GM21576 (cell line): ENCODE measurements at regions not wholly inside any gene's neighbourhood (a gene's known extent, or its start where the extent isn't known, plus 50 kb on each side); places are given as distances from the start of the nearest gene placed in this dataset.
"Not testable (repeated sequence)": the region's sequence is repeated elsewhere in the genome, so short reads cannot be mapped to it uniquely, and the experiment has no call there.

Experiments
- ATAC-seq: cut with Tn5 transposase; IDR thresholded peaks from one replicate; pipeline ENCODE4 v1.9.1; 2021; ENCODE audit warnings: mild to moderate bottlenecking, moderate library complexity; ENCODE audit not compliant: unreplicated experiment

DNA sequence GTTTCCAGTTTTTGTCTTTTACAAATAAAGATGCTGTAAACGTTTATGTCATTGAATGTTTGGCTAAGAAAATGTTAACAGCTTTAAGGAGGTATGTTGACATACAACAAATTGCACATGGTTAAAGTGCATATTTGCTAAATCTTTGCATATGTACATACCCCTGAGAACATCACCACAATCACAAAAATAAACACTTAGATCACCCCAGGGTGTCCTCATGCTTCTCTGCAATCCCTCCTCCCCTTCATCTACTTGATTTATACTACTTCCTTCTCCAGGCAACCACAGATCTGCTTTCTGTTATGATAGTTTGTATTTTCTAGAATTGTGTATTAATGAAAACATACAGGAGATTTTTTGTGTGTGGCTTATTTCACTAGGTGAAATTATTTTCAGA, 209.5 kb downstream of the GLRX3 start:
- no peak for ATAC-seq

DNA sequence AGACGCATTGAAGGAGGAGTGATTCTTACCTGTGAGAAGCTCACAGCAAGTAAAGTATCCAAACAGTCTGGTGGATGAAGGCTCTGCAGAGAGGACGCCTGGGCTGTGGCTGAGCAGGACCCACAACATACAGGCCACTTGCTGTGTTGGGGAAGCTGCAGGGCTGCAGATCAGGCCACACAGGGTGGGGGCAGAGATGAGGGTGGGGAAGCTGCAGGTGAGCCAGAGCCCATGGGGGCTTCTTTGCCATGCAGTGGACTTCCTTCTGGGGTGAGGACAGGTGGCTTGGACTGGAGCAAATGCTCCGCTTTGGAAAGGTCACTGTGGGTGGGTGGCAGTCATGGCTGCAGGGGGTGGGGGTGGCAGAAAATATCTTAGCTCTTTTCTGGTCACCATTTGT, 214.8 kb downstream of the GLRX3 start:
- no peak for ATAC-seq

DNA sequence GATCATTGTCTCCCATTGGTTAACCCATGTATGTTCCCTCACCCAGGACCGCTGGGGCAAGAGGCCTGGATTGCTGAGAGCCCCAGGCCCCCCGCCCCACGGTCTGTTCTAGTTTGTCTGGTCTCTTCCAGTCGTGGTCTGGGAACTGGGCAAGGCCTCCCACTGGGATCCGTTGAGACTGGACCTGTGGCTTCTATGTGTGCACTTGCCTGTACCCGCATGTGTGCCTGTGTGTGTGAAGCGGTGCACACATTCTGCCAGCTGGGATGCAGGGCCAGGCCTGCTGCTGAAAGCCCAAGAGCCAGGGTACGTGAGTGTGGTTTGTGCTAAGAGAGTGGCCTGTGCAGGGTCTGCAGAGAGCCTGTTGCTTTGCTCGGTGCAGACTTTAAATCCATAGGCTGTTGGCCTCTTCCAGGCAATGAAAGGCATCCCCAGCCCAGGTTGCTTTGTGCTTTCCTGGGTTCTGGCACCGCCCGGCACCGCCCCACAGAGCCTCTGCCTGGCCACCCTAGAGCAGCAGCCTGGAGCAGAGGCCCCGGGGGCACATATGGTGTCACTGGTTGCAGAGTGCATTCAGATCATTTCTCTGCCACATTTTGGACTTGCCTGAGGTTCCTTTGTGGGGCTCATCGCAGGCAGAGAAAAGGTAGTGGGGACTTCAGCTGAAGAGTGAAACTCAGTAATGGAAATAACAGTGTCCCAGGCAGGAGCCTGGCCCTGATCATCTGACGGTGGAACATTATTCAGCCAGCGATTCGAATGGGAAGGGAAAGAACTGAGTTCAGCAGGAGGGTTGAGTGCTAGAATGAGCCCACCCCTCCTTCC, 215.5 kb downstream of the GLRX3 start:
- no peak for ATAC-seq

DNA sequence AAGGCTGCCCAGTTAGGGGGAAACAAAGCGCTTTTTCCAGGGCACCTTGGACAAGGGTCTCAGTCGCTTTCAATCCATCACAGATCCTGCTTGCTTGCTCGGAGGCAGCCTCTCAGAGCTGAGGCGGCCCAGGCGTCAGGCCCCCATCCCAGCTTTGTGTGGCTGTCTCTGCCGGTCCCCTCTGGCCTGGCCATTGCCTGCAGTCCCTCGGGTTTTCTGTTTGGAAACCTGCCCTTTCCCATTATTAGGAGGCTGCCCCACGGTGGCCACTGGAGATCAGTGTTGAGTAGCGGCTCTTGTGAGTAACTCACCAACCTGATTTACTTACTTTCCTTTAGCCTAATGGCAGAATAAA, 216.1 kb downstream of the GLRX3 start:
- no peak for ATAC-seq

DNA sequence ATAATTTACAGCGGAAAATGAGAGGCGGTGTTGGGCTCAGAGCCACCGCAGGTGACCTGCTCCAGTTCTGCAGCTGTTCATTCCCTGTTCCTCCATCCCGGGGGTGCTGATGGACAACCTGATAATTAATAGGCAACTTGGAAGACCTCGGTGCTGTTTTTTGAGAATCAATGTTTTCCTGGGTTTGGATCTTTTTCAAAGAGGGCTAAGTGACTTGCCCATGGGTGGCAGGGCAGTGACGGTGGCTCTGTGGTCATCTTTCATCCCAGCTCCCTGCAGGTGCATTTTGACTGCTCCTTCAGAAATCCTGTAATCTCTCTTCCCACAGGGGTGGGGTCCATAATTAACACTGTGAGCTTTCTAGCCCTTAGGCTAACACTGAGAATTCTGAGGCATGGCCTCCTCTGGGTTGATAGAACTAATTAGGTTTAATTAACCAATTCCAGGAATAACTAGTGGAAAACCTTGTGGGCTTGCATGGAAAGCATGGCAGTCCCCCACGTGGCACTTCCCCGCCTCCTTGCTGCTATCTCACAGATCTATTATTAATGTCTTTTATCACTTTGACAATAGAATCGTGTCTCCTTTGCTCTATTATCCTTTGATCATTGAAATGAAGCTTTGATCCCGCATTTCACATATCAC, 217.9 kb downstream of the GLRX3 start:
- no peak for ATAC-seq

DNA sequence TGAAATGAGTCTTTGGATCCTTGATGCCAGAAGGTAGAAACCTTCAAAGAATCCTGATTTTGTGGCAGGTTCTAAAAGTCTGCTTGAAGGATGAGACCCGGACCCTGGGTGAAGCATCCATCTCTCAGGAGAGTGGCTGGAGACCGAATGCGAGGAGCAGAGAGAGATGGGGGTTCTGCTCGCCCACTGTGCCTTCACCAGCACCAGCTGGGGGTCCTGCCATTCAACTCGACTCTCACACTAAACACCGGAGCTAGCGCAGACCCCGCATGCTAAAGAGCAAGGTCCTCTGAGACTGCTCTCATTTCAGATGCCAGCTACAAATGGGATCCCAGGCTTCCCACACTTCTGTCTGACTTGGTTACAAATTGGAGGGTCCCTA, 218.4 kb downstream of the GLRX3 start:
- no peak for ATAC-seq

DNA sequence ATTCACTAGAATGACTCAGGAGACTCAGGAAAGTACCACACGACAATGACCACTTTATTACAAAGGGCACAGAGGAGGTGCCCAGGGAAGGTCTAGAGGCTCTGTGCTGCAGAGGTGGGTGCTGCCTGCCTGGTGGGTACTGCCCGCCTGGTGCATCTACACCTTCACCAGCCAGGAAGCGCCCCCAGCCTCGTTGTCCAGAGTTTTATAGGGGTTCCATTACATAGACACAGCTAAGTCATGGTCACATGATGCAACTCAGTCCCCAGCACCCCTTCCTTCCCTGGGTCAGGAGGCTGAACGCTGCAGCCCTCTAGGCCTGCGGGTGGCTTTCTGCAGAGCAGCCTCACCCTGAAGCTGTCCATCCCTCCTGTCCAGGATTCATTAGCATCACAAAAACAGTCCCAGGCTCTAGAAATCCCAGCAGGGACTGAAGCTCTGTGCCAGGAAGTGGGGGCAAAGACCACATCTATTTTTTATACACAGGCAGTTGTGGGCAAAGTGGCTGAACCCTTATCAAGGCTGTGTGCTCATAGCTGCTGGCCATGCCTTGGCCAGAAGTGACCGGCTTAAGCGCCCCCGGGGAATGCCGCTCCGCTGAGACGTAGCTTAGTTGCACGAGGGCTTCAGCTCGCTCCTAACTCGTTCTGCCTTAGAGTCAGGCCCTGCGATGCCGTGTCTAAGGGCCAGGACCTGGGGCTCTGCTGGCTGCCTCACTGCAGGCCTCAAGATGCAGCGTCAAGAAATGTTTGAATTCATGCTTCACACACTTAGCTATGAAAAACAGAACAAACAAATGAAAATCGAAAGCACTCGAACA, 219.0 kb downstream of the GLRX3 start:
- no peak for ATAC-seq

DNA sequence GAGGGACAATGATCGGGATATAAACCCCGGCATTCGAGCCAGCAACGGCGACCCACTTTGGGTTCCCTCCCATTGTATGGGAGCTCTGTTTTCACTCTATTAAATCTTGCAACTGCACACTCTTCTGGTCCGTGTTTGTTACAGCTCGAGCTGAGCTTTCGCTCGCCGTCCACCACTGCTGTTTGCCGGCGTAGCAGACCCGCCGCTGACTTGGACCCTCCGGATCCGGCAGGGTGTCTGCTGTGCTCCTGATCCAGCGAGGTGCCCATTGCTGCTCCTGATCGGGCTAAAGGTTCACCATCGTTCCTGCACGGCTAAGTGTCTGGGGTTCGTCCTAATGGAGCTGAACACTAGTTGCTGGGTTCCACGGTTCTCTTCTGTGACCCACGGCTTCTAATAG, 220.2 kb downstream of the GLRX3 start:
- not testable (repeated sequence) for ATAC-seq

DNA sequence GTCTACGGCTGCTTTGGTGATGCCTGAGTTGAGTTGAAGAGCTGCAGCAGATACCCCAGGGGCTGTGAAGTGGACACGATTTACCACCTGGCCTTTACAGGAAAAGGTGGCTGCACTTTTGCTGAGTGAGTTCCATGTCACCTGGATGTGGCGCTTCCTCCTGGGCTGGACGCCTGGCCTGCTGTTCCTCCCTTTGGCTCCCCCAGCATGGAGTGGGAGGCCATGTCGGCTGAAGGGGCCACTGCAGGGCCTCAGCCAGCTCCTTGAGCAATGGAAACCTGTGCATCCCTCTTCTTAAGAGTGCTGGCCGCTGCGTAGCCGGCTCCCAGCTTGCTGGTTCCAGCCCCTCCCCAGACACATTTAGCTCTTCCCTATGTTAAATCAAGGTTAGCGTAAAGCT, 221.0 kb downstream of the GLRX3 start:
- ATAC-seq, result no peak

DNA sequence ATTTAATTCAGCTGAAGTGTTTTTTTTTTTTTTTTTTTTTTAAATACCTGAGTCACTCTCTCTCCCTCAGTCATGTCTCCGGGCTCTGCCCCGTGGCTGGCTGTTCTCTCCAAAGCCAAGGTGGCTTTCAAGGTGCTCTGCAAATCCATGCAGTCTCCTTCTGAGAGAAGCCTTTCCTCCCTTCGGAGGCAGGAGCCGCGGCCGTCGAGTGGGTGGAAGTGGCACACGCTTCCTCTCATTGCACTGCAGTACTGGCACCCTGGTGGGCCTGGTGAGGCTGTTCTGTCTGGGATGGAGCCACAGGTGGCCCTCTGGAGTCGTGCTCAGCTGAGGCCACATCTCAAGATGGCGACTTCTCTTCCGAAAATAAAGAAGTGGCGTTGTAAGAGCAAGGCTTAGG, 221.8 kb downstream of the GLRX3 start:
- ATAC-seq, result no peak

DNA sequence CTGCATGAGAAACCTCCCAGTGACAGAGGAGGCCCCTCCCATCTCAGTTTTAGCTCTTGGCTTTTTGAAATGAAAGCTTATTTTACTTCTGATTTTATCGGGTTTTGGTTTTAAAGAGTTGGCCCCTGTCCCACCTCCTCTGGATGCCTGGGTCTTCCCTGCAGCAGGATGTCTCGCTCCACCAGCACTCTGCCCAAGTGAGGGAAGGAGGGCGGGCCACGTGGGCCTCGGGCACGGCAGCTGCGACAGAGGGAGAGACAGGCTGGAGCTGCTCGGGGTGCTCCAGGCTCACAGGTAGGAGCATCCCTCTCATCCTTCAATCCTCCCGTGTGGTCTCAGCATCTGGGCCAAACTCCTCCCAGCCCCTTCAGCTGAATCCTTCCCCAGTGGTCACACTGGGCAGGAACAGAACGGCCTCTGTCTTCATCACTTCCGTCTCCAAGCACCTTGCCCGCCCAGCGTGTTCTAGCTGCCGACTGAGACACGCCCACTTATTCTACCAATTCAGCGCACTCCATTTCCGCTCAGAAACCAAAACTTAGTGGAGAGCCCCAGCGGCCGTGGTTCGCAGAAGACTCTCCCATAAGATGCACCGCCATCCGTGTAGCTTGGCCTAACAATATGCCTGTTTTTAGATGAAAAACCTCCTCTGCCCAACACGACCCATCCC, 222.9 kb downstream of the GLRX3 start:
- no peak for ATAC-seq

DNA sequence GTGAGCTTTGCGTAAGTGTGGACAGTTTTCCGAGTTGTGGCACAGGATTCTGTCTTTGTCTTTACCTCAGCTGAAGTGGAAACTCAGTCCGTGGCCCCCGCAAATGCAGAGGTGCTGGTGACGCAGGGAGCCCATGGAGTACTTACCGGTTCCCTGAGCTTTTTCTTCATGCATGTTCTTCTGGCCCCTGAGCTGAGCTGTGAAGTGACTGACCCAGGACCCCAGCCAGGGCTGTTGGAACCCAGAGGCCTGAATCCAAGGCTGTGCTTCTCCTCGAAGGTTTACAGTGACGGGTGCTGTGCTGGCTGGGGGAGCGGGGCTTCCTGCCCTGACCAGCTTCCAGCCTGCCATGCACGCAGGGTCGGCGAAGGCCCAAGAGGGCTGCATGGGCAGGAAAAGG, 223.5 kb downstream of the GLRX3 start:
- ATAC-seq, result no peak

DNA sequence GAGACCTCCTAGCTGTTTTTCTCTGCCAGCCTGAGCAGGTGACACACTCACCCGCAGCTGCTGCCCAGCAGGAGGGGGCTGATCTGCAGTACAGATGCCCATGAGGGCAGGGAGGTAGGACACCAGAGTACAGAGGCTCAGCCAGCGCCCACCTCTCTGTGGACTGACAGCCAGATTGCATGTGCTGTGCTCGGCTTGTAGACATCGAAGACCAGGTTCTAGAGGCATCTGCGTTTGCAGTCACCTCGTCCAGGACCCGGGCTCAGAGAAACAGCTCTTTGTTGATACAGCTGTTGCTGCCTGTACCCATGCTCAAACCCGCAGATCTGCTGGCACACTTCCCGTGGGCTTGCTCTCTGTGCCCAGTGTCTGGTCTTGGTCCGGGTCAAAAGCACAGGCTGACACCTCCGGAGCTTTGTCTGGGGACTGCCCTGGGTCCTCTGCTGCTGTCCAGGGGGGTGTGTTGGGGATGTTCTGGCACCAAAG, 224.7 kb downstream of the GLRX3 start:
- no peak for ATAC-seq

DNA sequence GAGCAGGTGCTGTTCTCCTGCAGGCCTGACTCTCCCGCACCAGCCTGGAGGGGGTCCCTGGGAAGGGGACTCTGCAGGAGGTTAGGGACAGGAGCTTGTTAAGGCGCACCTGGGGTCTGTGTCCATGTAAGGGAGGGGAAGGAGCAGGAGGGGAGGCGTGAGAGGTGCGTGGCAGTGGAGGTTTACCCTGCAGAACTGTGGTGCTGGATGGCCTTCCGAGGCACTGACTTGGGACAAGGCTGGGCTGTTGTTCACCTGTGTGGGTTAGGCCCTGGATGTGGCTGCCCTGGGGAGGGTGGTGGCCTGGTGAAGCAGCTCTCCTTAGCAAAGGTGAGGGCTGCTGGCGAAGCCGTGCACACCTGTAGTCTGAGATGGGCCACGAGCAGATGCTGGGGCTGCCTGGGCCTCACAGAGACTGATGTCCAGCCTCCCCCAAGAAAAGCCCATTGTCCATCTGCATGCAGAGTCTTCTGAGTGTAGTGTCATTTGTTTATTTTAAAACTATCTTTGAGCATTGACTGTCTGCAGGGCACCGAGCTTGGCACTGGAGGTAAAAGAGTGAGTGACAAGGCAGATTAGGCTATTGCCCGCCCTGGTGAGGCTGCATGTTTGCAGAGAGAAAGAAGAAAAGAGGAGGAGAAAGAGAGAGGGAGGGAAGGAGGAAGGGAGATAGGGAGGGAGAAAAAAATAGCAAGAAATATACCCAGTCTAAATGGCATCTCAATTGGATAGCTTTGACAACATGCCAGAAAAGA, 225.3 kb downstream of the GLRX3 start:
- ATAC-seq, result no peak

DNA sequence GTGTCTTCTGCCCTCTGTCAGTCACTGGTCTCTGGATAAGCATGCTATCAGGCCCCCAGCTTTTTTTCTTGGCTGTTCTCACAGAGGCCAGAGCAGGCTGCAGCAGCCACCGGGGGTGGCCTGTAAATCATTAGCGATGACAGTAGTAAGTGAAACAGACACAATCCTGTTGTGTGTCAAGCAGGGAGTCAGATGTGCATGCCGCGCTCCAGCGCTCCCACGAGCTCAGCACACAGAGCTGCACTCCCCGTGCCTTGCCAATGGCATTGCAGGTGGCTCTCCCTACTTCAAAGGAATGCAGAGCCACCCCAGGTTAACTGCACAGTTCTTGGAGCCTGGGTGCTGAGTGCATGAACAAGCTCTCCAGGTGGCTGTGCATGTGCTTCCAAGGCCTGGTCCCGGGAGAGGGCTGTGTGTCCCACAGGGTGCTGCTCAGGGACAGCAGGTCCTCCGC, 226.1 kb downstream of the GLRX3 start:
- no peak for ATAC-seq

DNA sequence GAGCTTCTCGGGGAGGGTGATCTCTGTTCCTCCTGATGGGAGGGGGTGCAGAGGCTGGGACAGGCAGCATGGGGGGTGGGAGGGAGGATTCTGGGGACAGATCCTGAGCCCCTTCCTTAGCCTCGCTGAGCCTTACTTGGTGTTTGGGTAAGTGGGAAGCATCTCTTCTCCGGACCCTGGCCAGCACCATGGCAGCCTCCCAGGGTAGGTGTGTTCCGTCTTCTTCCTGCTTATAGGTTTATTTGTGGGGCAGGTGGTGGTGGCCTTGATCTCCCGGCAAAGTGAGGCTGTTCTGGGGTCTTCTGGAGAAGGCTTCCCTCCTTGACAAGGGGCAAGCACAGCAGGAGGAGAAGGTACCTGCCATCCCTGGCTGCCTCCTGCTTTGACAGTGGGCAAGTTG, 226.9 kb downstream of the GLRX3 start:
- ATAC-seq, result no peak

DNA sequence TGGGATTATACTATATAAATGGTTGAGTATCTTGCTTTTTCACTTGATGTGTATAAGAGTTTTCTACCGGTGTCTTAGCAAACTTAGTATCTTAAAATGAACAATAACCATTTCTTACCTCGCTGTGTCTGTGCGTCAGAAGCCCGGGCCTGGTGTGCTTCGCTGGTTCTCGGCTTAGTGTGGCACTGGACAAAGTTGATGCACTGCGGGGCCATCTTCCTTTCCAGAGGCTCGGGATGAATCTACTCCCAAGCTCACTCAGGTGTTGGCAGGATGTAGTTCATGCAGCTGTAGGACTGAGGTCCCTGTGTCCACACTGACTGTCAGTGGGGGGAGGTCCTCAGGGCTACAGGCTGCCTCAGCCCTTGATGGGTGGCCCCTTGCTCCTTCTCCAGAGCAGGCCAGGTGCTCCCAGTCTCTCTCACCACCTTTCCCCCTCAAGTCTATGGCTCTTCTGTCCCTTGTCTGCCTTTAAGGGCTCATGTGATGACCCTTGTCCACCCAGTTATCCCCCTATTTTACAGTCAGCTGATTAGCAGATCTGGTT, 227.8 kb downstream of the GLRX3 start:
- no peak for ATAC-seq

DNA sequence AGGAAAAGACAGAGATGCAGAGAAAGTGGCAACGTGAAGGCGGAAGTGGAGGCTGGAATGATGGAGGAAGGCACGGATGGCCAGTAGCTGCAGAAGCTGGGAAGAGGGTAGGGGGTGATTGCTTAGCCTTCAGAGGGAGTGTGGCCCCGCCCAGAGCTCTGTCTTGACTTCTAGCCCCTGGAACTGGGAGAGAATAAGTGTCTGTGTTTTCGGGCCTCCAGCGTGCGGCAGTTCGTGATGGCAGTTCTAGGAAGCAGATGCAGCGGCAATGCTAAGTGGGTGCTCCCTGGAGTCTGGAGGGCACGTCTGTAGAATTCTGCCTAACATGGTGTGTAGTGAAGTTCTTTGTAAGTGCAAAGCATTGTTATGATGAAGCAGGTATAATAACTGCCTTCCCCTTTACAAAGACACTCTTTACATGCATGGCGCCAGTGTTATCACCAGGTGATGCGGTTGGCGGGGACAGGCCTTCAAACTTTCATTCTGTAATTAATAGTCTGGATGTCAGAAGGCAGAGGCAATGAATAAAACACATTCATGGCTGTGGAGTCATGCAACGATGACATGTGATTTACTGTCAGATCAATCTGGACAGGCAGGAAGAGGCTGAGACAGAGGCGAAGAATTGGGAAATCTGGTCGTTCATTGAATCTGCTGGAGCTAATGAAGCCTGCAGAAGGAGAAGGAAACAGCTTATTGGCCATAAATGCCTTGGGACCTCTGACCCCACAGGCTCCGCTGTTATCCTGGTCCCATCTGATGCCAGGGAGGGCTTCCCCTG, 228.6 kb downstream of the GLRX3 start:
- no peak for ATAC-seq
